ENCODE measurements at regions not wholly inside any gene's neighbourhood (a gene's known extent, or its start where the extent isn't known, plus 50 kb on each side); places are given as distances from the start of the nearest gene placed in this dataset.

DNA sequence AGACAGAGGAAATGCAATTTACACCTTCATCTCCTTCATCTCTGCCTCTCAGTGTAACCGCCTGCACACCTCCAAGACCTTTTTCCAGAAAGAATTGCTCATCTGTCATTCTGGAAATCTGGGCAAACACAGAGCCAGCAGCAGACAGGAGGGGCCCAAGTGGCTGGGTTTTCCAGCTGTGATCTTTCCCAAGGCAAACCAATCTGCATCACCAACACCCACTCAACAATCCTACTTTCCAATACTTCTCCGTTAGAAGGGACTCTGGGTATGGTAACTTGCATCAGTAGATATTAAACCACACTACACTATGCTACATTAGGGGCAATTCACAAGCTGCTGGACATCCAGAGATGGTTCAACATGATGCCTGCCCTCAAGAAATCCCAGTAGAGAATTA, 781.8 kb upstream of the AUTS2 start:
- Histone ChIP-seq H3K36me3 (ENCODE audit: control insufficient read depth in 4 of 4, insufficient read depth in 4 of 4, low read length in 3 of 4) (no peaks in the 10 kb centered on the region), H3K27ac (ENCODE audit: insufficient read depth in 1 of 2, low read depth in 1 of 2, low read length in 2 of 2, poor library complexity in 1 of 2, severe bottlenecking in 2 of 2) (no peak overlapping the region), H3K9me3 (ENCODE audit: control extremely low read depth in 1 of 5, control insufficient read depth in 4 of 5, insufficient read depth in 2 of 5, low read depth in 1 of 5, low read length in 4 of 5) (peaks cover 0 to 1% (median 0%) of the 10 kb centered on the region in 5 experiments), H3K27me3 (replicated peaks in 2 of 5; ENCODE audit: control insufficient read depth in 4 of 5, insufficient read depth in 5 of 5, low read length in 4 of 5) (no peaks in the 10 kb centered on the region), H3K4me3 (ENCODE audit: control insufficient read depth in 1 of 7, extremely low read depth in 1 of 7, insufficient read depth in 4 of 7, low read depth in 2 of 7, low read length in 6 of 7) (no peak overlapping the region), H3K4me1 (ENCODE audit: control extremely low read depth in 1 of 4, control insufficient read depth in 4 of 4, insufficient read depth in 4 of 4, low read length in 3 of 4) (no peaks in the 10 kb centered on the region)
- ChIA-PET CTCF (no interaction called here), POLR2A (no interaction called here)
- no peak for DNase-seq
- 90% methylated on average over 2 of the region's 2 CpGs for WGBS (ENCODE audit: insufficient coverage)

DNA sequence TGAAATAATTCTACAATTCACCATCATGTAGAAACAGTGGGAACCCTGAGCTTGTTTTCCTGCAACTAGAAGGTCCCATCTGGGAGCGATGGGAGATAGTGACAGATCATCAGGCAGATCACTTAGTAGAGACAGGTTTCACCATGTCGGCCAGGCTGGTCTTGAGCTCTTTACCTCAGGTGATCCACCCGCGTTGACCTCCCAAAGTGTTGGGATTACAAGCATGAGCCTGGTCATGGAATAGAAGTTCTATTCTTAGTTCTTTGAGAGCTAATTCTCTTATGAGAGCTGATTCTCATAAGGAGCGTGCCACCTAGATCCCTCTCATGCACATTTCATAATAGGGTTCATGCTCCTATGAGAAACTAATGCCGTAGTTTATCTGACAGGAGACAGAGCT, 778.0 kb upstream of the AUTS2 start:
- 96% methylated on average over 3 of the region's 6 CpGs for WGBS (ENCODE audit: insufficient coverage)
- no peaks in the 10 kb centered on the region for H3K36me3 ChIP-seq (ENCODE audit: control insufficient read depth in 4 of 4, insufficient read depth in 4 of 4, low read length in 3 of 4)
- no peak overlapping the region for H3K4me3 ChIP-seq (ENCODE audit: control insufficient read depth in 1 of 7, extremely low read depth in 1 of 7, insufficient read depth in 4 of 7, low read depth in 2 of 7, low read length in 6 of 7)
- CTCF ChIA-PET, result no interaction called here
- DNase-seq, result no peak
- no peak overlapping the region for H3K27ac ChIP-seq (ENCODE audit: insufficient read depth in 1 of 2, low read depth in 1 of 2, low read length in 2 of 2, poor library complexity in 1 of 2, severe bottlenecking in 2 of 2)
- no peaks in the 10 kb centered on the region for H3K4me1 ChIP-seq (ENCODE audit: control extremely low read depth in 1 of 4, control insufficient read depth in 4 of 4, insufficient read depth in 4 of 4, low read length in 3 of 4)
- peaks cover 0 to 1% (median 0%) of the 10 kb centered on the region in 5 experiments for H3K9me3 ChIP-seq (ENCODE audit: control extremely low read depth in 1 of 5, control insufficient read depth in 4 of 5, insufficient read depth in 2 of 5, low read depth in 1 of 5, low read length in 4 of 5)
- H3K27me3 ChIP-seq (replicated peaks in 2 of 5; ENCODE audit: control insufficient read depth in 4 of 5, insufficient read depth in 5 of 5, low read length in 4 of 5), result no peaks in the 10 kb centered on the region
- POLR2A ChIA-PET, result no interaction called here

- H3K36me3 ChIP-seq (ENCODE audit: control insufficient read depth in 4 of 4, insufficient read depth in 4 of 4, low read length in 3 of 4), result no peaks in the 10 kb centered on the region
- WGBS (ENCODE audit: insufficient coverage), result 48% methylated on average over 3 of the region's 5 CpGs
- ChIA-PET CTCF (no interaction called here), POLR2A (no interaction called here)
- H3K27me3 ChIP-seq (replicated peaks in 2 of 5; ENCODE audit: control insufficient read depth in 4 of 5, insufficient read depth in 5 of 5, low read length in 4 of 5), result no peaks in the 10 kb centered on the region
- H3K27ac ChIP-seq (ENCODE audit: insufficient read depth in 1 of 2, low read depth in 1 of 2, low read length in 2 of 2, poor library complexity in 1 of 2, severe bottlenecking in 2 of 2), result no peak overlapping the region
- no peak for DNase-seq
- H3K4me3 ChIP-seq (ENCODE audit: control insufficient read depth in 1 of 7, extremely low read depth in 1 of 7, insufficient read depth in 4 of 7, low read depth in 2 of 7, low read length in 6 of 7), result no peak overlapping the region
- H3K9me3 ChIP-seq (ENCODE audit: control extremely low read depth in 1 of 5, control insufficient read depth in 4 of 5, insufficient read depth in 2 of 5, low read depth in 1 of 5, low read length in 4 of 5), result no peaks in the 10 kb centered on the region
- no peaks in the 10 kb centered on the region for H3K4me1 ChIP-seq (ENCODE audit: control extremely low read depth in 1 of 4, control insufficient read depth in 4 of 4, insufficient read depth in 4 of 4, low read length in 3 of 4)
These were observed 776.4 kb upstream of the AUTS2 start for GRCh38 chr7:68821846-68822245.

GRCh38 chr7:68823996-68824780, 774.1 kb upstream of the AUTS2 start:
- H3K27me3 ChIP-seq (replicated peaks in 2 of 5; ENCODE audit: control insufficient read depth in 4 of 5, insufficient read depth in 5 of 5, low read length in 4 of 5), result no peaks in the 10 kb centered on the region
- ChIA-PET CTCF (interaction anchor here (0.7 kb wide), 1 partner anchor 10 kb away, joined by 3 read pairs; no protein-coding TSS in a partner anchor), POLR2A (no interaction called here)
- DNase-seq, result no peak
- H3K36me3 ChIP-seq (ENCODE audit: control insufficient read depth in 4 of 4, insufficient read depth in 4 of 4, low read length in 3 of 4), result no peaks in the 10 kb centered on the region
- WGBS (ENCODE audit: insufficient coverage), result 95% methylated on average over 3 of the region's 5 CpGs
- H3K4me1 ChIP-seq (ENCODE audit: control extremely low read depth in 1 of 4, control insufficient read depth in 4 of 4, insufficient read depth in 4 of 4, low read length in 3 of 4), result no peaks in the 10 kb centered on the region
- no peak overlapping the region for H3K4me3 ChIP-seq (ENCODE audit: control insufficient read depth in 1 of 7, extremely low read depth in 1 of 7, insufficient read depth in 4 of 7, low read depth in 2 of 7, low read length in 6 of 7)
- no peak overlapping the region for H3K27ac ChIP-seq (ENCODE audit: insufficient read depth in 1 of 2, low read depth in 1 of 2, low read length in 2 of 2, poor library complexity in 1 of 2, severe bottlenecking in 2 of 2)
- no peaks in the 10 kb centered on the region for H3K9me3 ChIP-seq (ENCODE audit: control extremely low read depth in 1 of 5, control insufficient read depth in 4 of 5, insufficient read depth in 2 of 5, low read depth in 1 of 5, low read length in 4 of 5)

DNA sequence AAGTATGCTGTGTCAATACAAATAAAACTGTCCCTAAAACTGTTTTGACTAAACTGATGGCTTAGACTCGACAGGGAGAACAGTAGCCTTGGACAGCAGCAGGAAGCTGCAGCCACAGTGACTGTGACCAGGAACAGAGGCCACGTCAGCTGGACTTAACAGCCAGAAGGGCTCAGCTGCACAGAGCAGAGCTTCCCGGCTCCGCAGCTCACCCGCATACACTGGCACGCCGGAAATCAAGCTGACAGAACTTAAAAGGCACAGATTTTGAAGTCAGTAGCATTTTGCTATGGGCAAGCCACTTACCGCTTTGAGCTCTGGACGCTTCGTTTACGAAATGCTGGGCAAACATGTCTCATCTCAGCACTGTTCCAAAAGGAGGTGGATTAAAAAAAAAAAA, 769.7 kb upstream of the AUTS2 start:
- H3K4me1 ChIP-seq (ENCODE audit: control extremely low read depth in 1 of 4, control insufficient read depth in 4 of 4, insufficient read depth in 4 of 4, low read length in 3 of 4), result no peaks in the 10 kb centered on the region
- ChIA-PET CTCF (no interaction called here), POLR2A (no interaction called here)
- no peak overlapping the region for H3K27ac ChIP-seq (ENCODE audit: insufficient read depth in 1 of 2, low read depth in 1 of 2, low read length in 2 of 2, poor library complexity in 1 of 2, severe bottlenecking in 2 of 2)
- WGBS (ENCODE audit: insufficient coverage), result 78% methylated on average over 9 of the region's 11 CpGs
- H3K36me3 ChIP-seq (ENCODE audit: control insufficient read depth in 4 of 4, insufficient read depth in 4 of 4, low read length in 3 of 4), result no peaks in the 10 kb centered on the region
- DNase-seq, result no peak
- no peaks in the 10 kb centered on the region for H3K27me3 ChIP-seq (replicated peaks in 2 of 5; ENCODE audit: control insufficient read depth in 4 of 5, insufficient read depth in 5 of 5, low read length in 4 of 5)
- H3K9me3 ChIP-seq (ENCODE audit: control extremely low read depth in 1 of 5, control insufficient read depth in 4 of 5, insufficient read depth in 2 of 5, low read depth in 1 of 5, low read length in 4 of 5), result peaks cover 0 to 3% (median 0%) of the 10 kb centered on the region in 5 experiments
- no peak overlapping the region for H3K4me3 ChIP-seq (ENCODE audit: control insufficient read depth in 1 of 7, extremely low read depth in 1 of 7, insufficient read depth in 4 of 7, low read depth in 2 of 7, low read length in 6 of 7)

- Histone ChIP-seq H3K9me3 (ENCODE audit: control extremely low read depth in 1 of 5, control insufficient read depth in 4 of 5, insufficient read depth in 2 of 5, low read depth in 1 of 5, low read length in 4 of 5) (peaks cover 0 to 3% (median 0%) of the 10 kb centered on the region in 5 experiments), H3K36me3 (ENCODE audit: control insufficient read depth in 4 of 4, insufficient read depth in 4 of 4, low read length in 3 of 4) (no peaks in the 10 kb centered on the region), H3K4me1 (ENCODE audit: control extremely low read depth in 1 of 4, control insufficient read depth in 4 of 4, insufficient read depth in 4 of 4, low read length in 3 of 4) (no peaks in the 10 kb centered on the region), H3K4me3 (ENCODE audit: control insufficient read depth in 1 of 7, extremely low read depth in 1 of 7, insufficient read depth in 4 of 7, low read depth in 2 of 7, low read length in 6 of 7) (no peak overlapping the region), H3K27me3 (replicated peaks in 2 of 5; ENCODE audit: control insufficient read depth in 4 of 5, insufficient read depth in 5 of 5, low read length in 4 of 5) (no peaks in the 10 kb centered on the region), H3K27ac (ENCODE audit: insufficient read depth in 1 of 2, low read depth in 1 of 2, low read length in 2 of 2, poor library complexity in 1 of 2, severe bottlenecking in 2 of 2) (no peak overlapping the region)
- no peak for DNase-seq
- ChIA-PET CTCF (no interaction called here), POLR2A (no interaction called here)
- 74% methylated on average over 2 of the region's 4 CpGs for WGBS (ENCODE audit: insufficient coverage)
These were observed 764.9 kb upstream of the AUTS2 start for GRCh38 chr7:68833422-68833821.

DNA sequence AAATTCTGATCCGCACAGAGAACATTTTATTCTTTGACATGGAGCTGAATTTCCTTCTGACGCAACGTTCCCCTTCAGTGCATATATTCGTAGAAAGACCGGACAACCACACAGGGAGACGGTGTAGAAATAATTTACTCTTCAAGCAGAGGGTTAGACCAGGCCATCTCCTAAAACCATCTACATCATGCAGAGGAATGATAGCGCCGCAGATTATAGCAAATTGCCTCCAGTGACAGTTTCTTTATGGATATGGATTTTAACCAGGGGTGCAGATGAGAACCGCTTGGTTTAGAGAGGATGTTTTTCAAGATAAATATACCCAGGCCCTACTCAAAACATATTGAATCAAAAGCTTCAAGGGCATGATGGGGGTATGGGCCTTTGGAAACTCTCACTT, 759.3 kb upstream of the AUTS2 start:
- 97% methylated on average over 4 of the region's 9 CpGs for WGBS (ENCODE audit: insufficient coverage)
- no peak overlapping the region for H3K4me3 ChIP-seq (ENCODE audit: control insufficient read depth in 1 of 7, extremely low read depth in 1 of 7, insufficient read depth in 4 of 7, low read depth in 2 of 7, low read length in 6 of 7)
- no peaks in the 10 kb centered on the region for H3K27me3 ChIP-seq (replicated peaks in 2 of 5; ENCODE audit: control insufficient read depth in 4 of 5, insufficient read depth in 5 of 5, low read length in 4 of 5)
- no peaks in the 10 kb centered on the region for H3K36me3 ChIP-seq (ENCODE audit: control insufficient read depth in 4 of 4, insufficient read depth in 4 of 4, low read length in 3 of 4)
- POLR2A ChIA-PET, result no interaction called here
- H3K27ac ChIP-seq (ENCODE audit: insufficient read depth in 1 of 2, low read depth in 1 of 2, low read length in 2 of 2, poor library complexity in 1 of 2, severe bottlenecking in 2 of 2), result no peak overlapping the region
- DNase-seq, result no peak
- no peaks in the 10 kb centered on the region for H3K9me3 ChIP-seq (ENCODE audit: control extremely low read depth in 1 of 5, control insufficient read depth in 4 of 5, insufficient read depth in 2 of 5, low read depth in 1 of 5, low read length in 4 of 5)
- H3K4me1 ChIP-seq (ENCODE audit: control extremely low read depth in 1 of 4, control insufficient read depth in 4 of 4, insufficient read depth in 4 of 4, low read length in 3 of 4), result no peaks in the 10 kb centered on the region
- CTCF ChIA-PET, result no interaction called here
